Breast epithelium (tissue), 3 donors: ENCODE measurements at regions not wholly inside any gene's neighbourhood (a gene's known extent, or its start where the extent isn't known, plus 50 kb on each side); places are given as distances from the start of the nearest gene placed in this dataset.

Source experiments
- CTCF ChIP-seq, 3 donors: fragments of 450-650 bp; IDR thresholded peaks; one replicate each; pipeline ENCODE4 v1.5.1; 2016 to 2017; ENCODE audit warnings: antibody characterized with exemption in 3 of 3, mild to moderate bottlenecking in 3 of 3, moderate library complexity in 3 of 3
- POLR2AphosphoS5 ChIP-seq, 3 donors: sonication (generic); formaldehyde crosslinking; IDR thresholded peaks; one replicate each; pipeline ENCODE4 v1.6.1; 2017; ENCODE audit warnings: antibody characterized with exemption in 3 of 3

- TF ChIP-seq CTCF (IDR thresholded peaks at IDR 0.05) (no peak), POLR2AphosphoS5 (IDR thresholded peaks at IDR 0.05) (no peak)
Measured at GRCh38 chr7:46713868-46714596, 793.0 kb upstream of the IGFBP3 start.
